G401 (cell line): ENCODE measurements at regions not wholly inside any gene's neighbourhood (a gene's known extent, or its start where the extent isn't known, plus 50 kb on each side); places are given as distances from the start of the nearest gene placed in this dataset.
"Not testable (repeated sequence)": the region's sequence is repeated elsewhere in the genome, so short reads cannot be mapped to it uniquely, and the experiment has no call there.

Source experiments
- DNase-seq: peaks from one replicate; pipeline ENCODE4 v3.0.0-alpha.2; 2015; ENCODE audit warnings: low spot score
- in situ Hi-C: cut with HindIII; loops from 2 replicates; pipeline ENCODE4 v1.10.0; 2016; ENCODE audit warnings: low sequenced_read_pairs, mixed read lengths

- DNase-seq, in situ Hi-C loops: not testable (repeated sequence)
These were observed 285.7 kb downstream of the SIPA1L2 start for GRCh38 chr1:232344186-232344585.

- in situ Hi-C loops: no loop called here
- DNase-seq: no peak
These were observed 289.5 kb downstream of the SIPA1L2 start for GRCh38 chr1:232340446-232340845.

GRCh38 chr1:232339073-232339472, 290.9 kb downstream of the SIPA1L2 start:
- no peak for DNase-seq
- in situ Hi-C loops: no loop called here

- no peak for DNase-seq
- in situ Hi-C loops: no loop called here
These were observed 294.1 kb downstream of the SIPA1L2 start for GRCh38 chr1:232335741-232336293.

GRCh38 chr1:232335261-232335660, 294.7 kb downstream of the SIPA1L2 start:
- in situ Hi-C loops: no loop called here
- DNase-seq: no peak

- in situ Hi-C loops: no loop called here
- DNase-seq: no peak
These were observed 295.1 kb downstream of the SIPA1L2 start for GRCh38 chr1:232334811-232335210.

- in situ Hi-C loops: no loop called here
- no peak for DNase-seq
These were observed 295.7 kb downstream of the SIPA1L2 start for GRCh38 chr1:232334246-232334645.

- in situ Hi-C loops: no loop called here
- DNase-seq: no peak
These were observed 296.5 kb downstream of the SIPA1L2 start for GRCh38 chr1:232333419-232333767.

GRCh38 chr1:232332710-232333418, 297.1 kb downstream of the SIPA1L2 start:
- DNase-seq, in situ Hi-C loops: not testable (repeated sequence)

- in situ Hi-C loops: no loop called here
- no peak for DNase-seq
These were observed 300.7 kb downstream of the SIPA1L2 start for GRCh38 chr1:232329103-232329813.

- no peak for DNase-seq
- in situ Hi-C loops: no loop called here
These were observed 301.3 kb downstream of the SIPA1L2 start for GRCh38 chr1:232328486-232329102.

GRCh38 chr1:232327899-232328298, 302.0 kb downstream of the SIPA1L2 start:
- in situ Hi-C loops: no loop called here
- DNase-seq: no peak

GRCh38 chr1:232327269-232327668, 302.7 kb downstream of the SIPA1L2 start:
- in situ Hi-C loops: no loop called here
- DNase-seq: no peak

- in situ Hi-C loops: no loop called here
- no peak for DNase-seq
These were observed 307.7 kb downstream of the SIPA1L2 start for GRCh38 chr1:232322162-232322734.

- no peak for DNase-seq
- in situ Hi-C loops: no loop called here
These were observed 310.3 kb downstream of the SIPA1L2 start for GRCh38 chr1:232319518-232320210.

- no peak for DNase-seq
- in situ Hi-C loops: no loop called here
These were observed 310.9 kb downstream of the SIPA1L2 start for GRCh38 chr1:232319072-232319471.

- no peak for DNase-seq
- in situ Hi-C loops: no loop called here
These were observed 311.8 kb downstream of the SIPA1L2 start for GRCh38 chr1:232318143-232318542.

GRCh38 chr1:232317350-232317749, 312.6 kb downstream of the SIPA1L2 start:
- DNase-seq: no peak
- in situ Hi-C loops: no loop called here

GRCh38 chr1:232316864-232317263, 313.1 kb downstream of the SIPA1L2 start:
- DNase-seq: no peak
- in situ Hi-C loops: no loop called here
